ENCODE measurements at regions not wholly inside any gene's neighbourhood (a gene's known extent, or its start where the extent isn't known, plus 50 kb on each side); places are given as distances from the start of the nearest gene placed in this dataset.

- no peak for TF ChIP-seq CTCF (conservative IDR thresholded peaks at IDR 0.05; ENCODE audit: low read depth, low read length)
- DNase-seq (ENCODE audit: low read depth), result no peak
- H3K4me3 ChIP-seq (ENCODE audit: low read depth, low read length), result no peak overlapping the region
Observed at GRCh38 chr7:155153676-155154075, 83.6 kb downstream of the HTR5A start.

- DNase-seq (ENCODE audit: low read depth), result no peak
- H3K4me3 ChIP-seq (ENCODE audit: low read depth, low read length), result no peak overlapping the region
- TF ChIP-seq CTCF (conservative IDR thresholded peaks at IDR 0.05; ENCODE audit: low read depth, low read length), result no peak
Observed at GRCh38 chr7:155154586-155154985, 84.5 kb downstream of the HTR5A start.

GRCh38 chr7:155161690-155162089 is 91.6 kb downstream of the HTR5A start:
- DNase-seq (ENCODE audit: low read depth), result no peak
- TF ChIP-seq CTCF (conservative IDR thresholded peaks at IDR 0.05; ENCODE audit: low read depth, low read length), result no peak
- no peak overlapping the region for H3K4me3 ChIP-seq (ENCODE audit: low read depth, low read length)

- H3K4me3 ChIP-seq (ENCODE audit: low read depth, low read length), result no peak overlapping the region
- no peak for DNase-seq (ENCODE audit: low read depth)
- TF ChIP-seq CTCF (conservative IDR thresholded peaks at IDR 0.05; ENCODE audit: low read depth, low read length), result no peak
Observed at GRCh38 chr7:155162422-155162821, 92.3 kb downstream of the HTR5A start.

- H3K4me3 ChIP-seq (ENCODE audit: low read depth, low read length), result no peak overlapping the region
Observed at GRCh38 chr7:155163696-155164095, 93.6 kb downstream of the HTR5A start.

GRCh38 chr7:155164316-155164715 is 94.2 kb downstream of the HTR5A start:
- H3K4me3 ChIP-seq (ENCODE audit: low read depth, low read length), result no peak overlapping the region
- DNase-seq (ENCODE audit: low read depth), result no peak
- no peak for TF ChIP-seq CTCF (conservative IDR thresholded peaks at IDR 0.05; ENCODE audit: low read depth, low read length)

More at GRCh38 chr7:155163696-155164095, 93.6 kb downstream of the HTR5A start:
- DNase-seq (ENCODE audit: low read depth), result no peak
- no peak for TF ChIP-seq CTCF (conservative IDR thresholded peaks at IDR 0.05; ENCODE audit: low read depth, low read length)

- DNase-seq (ENCODE audit: low read depth), result no peak
- TF ChIP-seq CTCF (conservative IDR thresholded peaks at IDR 0.05; ENCODE audit: low read depth, low read length), result no peak
Observed at GRCh38 chr7:155166108-155166507, 96.0 kb downstream of the HTR5A start.

More at GRCh38 chr7:155166108-155166507, 96.0 kb downstream of the HTR5A start:
- no peak overlapping the region for H3K4me3 ChIP-seq (ENCODE audit: low read depth, low read length)
